ENCODE measurements at regions not wholly inside any gene's neighbourhood (a gene's known extent, or its start where the extent isn't known, plus 50 kb on each side); places are given as distances from the start of the nearest gene placed in this dataset.

DNA sequence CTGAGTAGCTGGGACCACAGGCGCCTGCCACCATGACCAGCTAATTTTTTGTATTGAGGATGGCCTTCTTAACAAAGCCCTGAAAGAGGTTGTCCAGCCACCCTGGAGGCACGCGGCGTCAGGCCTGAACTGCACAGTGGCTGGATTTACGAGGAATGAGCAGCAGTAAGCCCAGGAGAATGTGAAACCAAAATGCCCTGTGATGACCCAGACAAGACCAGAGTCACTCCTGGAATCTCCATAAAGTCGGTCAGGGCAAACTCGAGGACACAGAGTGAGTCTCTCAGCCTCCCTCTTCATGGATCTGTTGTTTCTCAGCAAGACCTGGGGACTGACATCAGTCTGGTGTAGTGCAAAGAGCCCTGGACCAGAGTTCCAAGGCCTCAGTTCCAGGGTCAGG lies 53.2 kb upstream of the C5orf58 start:
- in situ Hi-C loops (cut with MboI), result loop anchor here (10.0 to 25.0 kb wide), 2 partner anchors 85 to 467 kb away; no protein-coding TSS in a partner anchor
- Histone ChIP-seq H3K36me3 (ENCODE audit: low read depth) (no peaks in the 10 kb centered on the region), H3K4me3 (no peak overlapping the region), H3K9me2 (ENCODE audit: insufficient read depth) (no peaks in the 10 kb centered on the region), H3K9me3 (ENCODE audit: low read depth) (no peaks in the 10 kb centered on the region), H3K4me2 (ENCODE audit: unreplicated experiment) (no peak overlapping the region), H3K27ac (no peak overlapping the region), H2AFZ (no peak overlapping the region), H3K79me2 (ENCODE audit: insufficient read depth) (no peaks in the 10 kb centered on the region), H3K27me3 (replicated peaks; ENCODE audit: insufficient read depth) (0 out of 2 replicates have a peak, but pooled peaks cover 3% of the 10 kb centered on the region), H3K9ac (no peak overlapping the region), H3K4me1 (ENCODE audit: insufficient read depth) (no peaks in the 10 kb centered on the region), H4K20me1 (ENCODE audit: insufficient read depth) (no peaks in the 10 kb centered on the region), H3F3A (ENCODE audit: insufficient read depth) (no peaks in the 10 kb centered on the region)
- no peak for TF ChIP-seq EZH2phosphoT487 (IDR thresholded peaks at IDR 0.05; ENCODE audit: insufficient read depth, low read depth)
- TF ChIP-seq EZH2 (IDR thresholded peaks at IDR 0.05; ENCODE audit: insufficient read depth, poor library complexity, severe bottlenecking), result no peak
- WGBS, 2 experiments (ENCODE audit: low coverage in 1 of 2, low lambda C conversion rate in 2 of 2, missing lambda C conversion rate in 2 of 2), result 66 to 68% methylated on average over 7 of the region's 7 CpGs
- DNase-seq, result no peak

DNA sequence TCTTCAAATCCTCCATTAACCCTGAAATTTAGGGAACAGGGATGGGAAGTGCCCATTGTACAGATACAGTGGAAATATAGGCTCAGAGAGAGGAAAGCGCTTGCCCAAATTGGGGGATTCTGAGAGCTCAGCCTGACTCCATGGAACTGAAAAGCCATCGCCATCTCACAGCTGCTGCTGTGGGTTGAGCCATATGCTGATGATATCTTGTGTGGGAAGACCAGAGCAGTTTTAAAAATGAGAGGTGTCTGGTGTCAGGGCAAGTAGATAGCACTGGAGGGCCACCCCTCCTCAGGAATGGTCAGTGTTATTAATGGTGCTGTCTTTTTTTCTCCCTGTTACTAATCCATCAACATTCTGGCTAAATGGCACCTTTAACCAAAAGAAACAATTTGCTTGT lies 50.9 kb upstream of the C5orf58 start:
- DNase-seq, result no peak
- 88 to 91% methylated on average over 2 of the region's 2 CpGs for WGBS, 2 experiments (ENCODE audit: low coverage in 1 of 2, low lambda C conversion rate in 2 of 2, missing lambda C conversion rate in 2 of 2)
- no peak overlapping the region for H3K27ac ChIP-seq

DNA sequence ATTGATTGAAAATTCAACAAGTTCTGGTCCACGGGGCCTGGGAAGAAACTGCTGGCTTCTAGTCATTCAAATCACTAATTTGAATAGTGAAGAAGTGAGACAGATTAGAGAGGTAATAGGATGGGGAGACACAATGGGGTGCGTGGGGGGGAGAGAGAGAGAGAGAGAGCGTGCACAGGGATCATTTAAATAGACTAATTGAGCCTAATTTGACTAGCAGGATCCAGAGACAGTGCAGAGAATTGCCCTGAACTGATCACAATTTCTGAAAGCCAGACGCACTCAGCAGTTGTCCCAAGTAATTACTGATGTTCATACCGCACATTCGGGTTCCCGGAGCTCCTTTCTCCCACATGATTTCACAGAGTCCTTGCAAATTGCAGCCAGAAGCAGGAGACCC lies 50.3 kb upstream of the C5orf58 start:
- no peak for TF ChIP-seq EZH2phosphoT487 (IDR thresholded peaks at IDR 0.05; ENCODE audit: insufficient read depth, low read depth)
- TF ChIP-seq EZH2 (IDR thresholded peaks at IDR 0.05; ENCODE audit: insufficient read depth, poor library complexity, severe bottlenecking), result no peak
- no peak overlapping the region for H3K9ac ChIP-seq
- WGBS, 2 experiments (ENCODE audit: low coverage in 1 of 2, low lambda C conversion rate in 2 of 2, missing lambda C conversion rate in 2 of 2), result 55 to 64% methylated on average over 7 of the region's 7 CpGs

More for the DNA sequence above, 50.9 kb upstream of the C5orf58 start:
- Histone ChIP-seq H4K20me1 (ENCODE audit: insufficient read depth) (no peaks in the 10 kb centered on the region), H3K4me3 (no peak overlapping the region), H2AFZ (no peak overlapping the region), H3K36me3 (ENCODE audit: low read depth) (no peaks in the 10 kb centered on the region), H3K9me3 (ENCODE audit: low read depth) (no peaks in the 10 kb centered on the region), H3K27me3 (replicated peaks; ENCODE audit: insufficient read depth) (peaks cover 16% of the 10 kb centered on the region; the same call in 1 of the 2 replicates), H3F3A (ENCODE audit: insufficient read depth) (no peaks in the 10 kb centered on the region), H3K79me2 (ENCODE audit: insufficient read depth) (no peaks in the 10 kb centered on the region), H3K9ac (no peak overlapping the region), H3K4me2 (ENCODE audit: unreplicated experiment) (no peak overlapping the region), H3K9me2 (ENCODE audit: insufficient read depth) (no peaks in the 10 kb centered on the region), H3K4me1 (ENCODE audit: insufficient read depth) (no peaks in the 10 kb centered on the region)
- in situ Hi-C loops (cut with MboI), result loop anchor here (10.0 to 25.0 kb wide), 2 partner anchors 87 to 470 kb away; no protein-coding TSS in a partner anchor
- TF ChIP-seq EZH2phosphoT487 (IDR thresholded peaks at IDR 0.05; ENCODE audit: insufficient read depth, low read depth) (no peak), EZH2 (IDR thresholded peaks at IDR 0.05; ENCODE audit: insufficient read depth, poor library complexity, severe bottlenecking) (no peak)

More for the DNA sequence above, 50.3 kb upstream of the C5orf58 start:
- Histone ChIP-seq H3K36me3 (ENCODE audit: low read depth) (no peaks in the 10 kb centered on the region), H2AFZ (no peak overlapping the region), H3K9me2 (ENCODE audit: insufficient read depth) (no peaks in the 10 kb centered on the region), H3K4me2 (ENCODE audit: unreplicated experiment) (no peak overlapping the region), H3F3A (ENCODE audit: insufficient read depth) (no peaks in the 10 kb centered on the region), H3K27me3 (replicated peaks; ENCODE audit: insufficient read depth) (peaks cover 16% of the 10 kb centered on the region; the same call in 1 of the 2 replicates), H3K9me3 (ENCODE audit: low read depth) (no peaks in the 10 kb centered on the region), H3K4me3 (no peak overlapping the region), H3K4me1 (ENCODE audit: insufficient read depth) (no peaks in the 10 kb centered on the region), H4K20me1 (ENCODE audit: insufficient read depth) (no peaks in the 10 kb centered on the region), H3K27ac (no peak overlapping the region), H3K79me2 (ENCODE audit: insufficient read depth) (no peaks in the 10 kb centered on the region)
- DNase-seq, result no peak
- in situ Hi-C loops (cut with MboI), result loop anchor here (10.0 to 25.0 kb wide), 2 partner anchors 88 to 470 kb away; no protein-coding TSS in a partner anchor
